Gastrocnemius medialis (tissue), 4 donors: ENCODE measurements at regions not wholly inside any gene's neighbourhood (a gene's known extent, or its start where the extent isn't known, plus 50 kb on each side); places are given as distances from the start of the nearest gene placed in this dataset.
"Not testable (repeated sequence)": the region's sequence is repeated elsewhere in the genome, so short reads cannot be mapped to it uniquely, and the experiment has no call there.

Experiments used
- ATAC-seq, 2 donors: fragments of 150-250 bp; one replicate each; pipeline ENCODE4 v1.9.1; 2016
- DNase-seq, 2 donors: peaks; one replicate each; pipeline ENCODE4 v3.0.0-alpha.2; 2019
- H3K27ac ChIP-seq, 4 donors: fragments of 200-600 bp; sonication (generic); 1 replicate in 1 of 4; 2 replicates in 3 of 4; pipeline ENCODE4 v1.5.1; 2016 to 2018; ENCODE audit warnings: mild to moderate bottlenecking in 2 of 4, moderate library complexity in 1 of 4
- H3K27me3 ChIP-seq, 3 donors: fragments of 200-600 bp; sonication (generic) in 2 of 3; 1 replicate in 1 of 3; 2 replicates in 2 of 3; pipeline versions ENCODE4 v1.5.1 to v1.6.0; 2016 to 2019; ENCODE audit warnings: mild to moderate bottlenecking in 1 of 3, moderate library complexity in 1 of 3
- H3K36me3 ChIP-seq, 2 donors: fragments of 200-600 bp; sonication (generic) in 1 of 2; one replicate each; pipeline ENCODE4 v1.5.1; 2017 to 2018
- H3K4me1 ChIP-seq, 2 donors: fragments of 200-600 bp; sonication (generic) in 1 of 2; one replicate each; pipeline ENCODE4 v1.5.1; 2016 to 2017; ENCODE audit warnings: mild to moderate bottlenecking in 2 of 2
- H3K4me3 ChIP-seq, 4 donors: fragments of 200-600 bp; sonication (generic) in 3 of 4; 1 replicate in 1 of 4; 2 replicates in 3 of 4; pipeline ENCODE4 v1.5.1; 2016 to 2019; ENCODE audit warnings: mild to moderate bottlenecking in 2 of 4
- H3K9me3 ChIP-seq, 3 donors: fragments of 200-600 bp; sonication (generic) in 2 of 3; 1 replicate in 1 of 3; 2 replicates in 2 of 3; pipeline ENCODE4 v1.5.1; 2016 to 2019
- CTCF ChIP-seq, 5 experiments: fragments of 450-650 bp in 3 of 5; fragments of 200-600 bp in 2 of 5; sonication (generic) in 2 of 5; IDR thresholded peaks in 4 of 5; conservative IDR thresholded peaks in 1 of 5; 1 replicate in 4 of 5; 2 replicates in 1 of 5; pipeline ENCODE4 v1.5.1; 2016 to 2019; ENCODE audit warnings: antibody characterized with exemption in 5 of 5, mild to moderate bottlenecking in 3 of 5, moderate library complexity in 3 of 5
- POLR2A ChIP-seq, 2 donors: fragments of 450-650 bp; IDR thresholded peaks; one replicate each; pipeline ENCODE4 v1.6.1; 2017; ENCODE audit warnings: antibody characterized with exemption in 2 of 2, mild to moderate bottlenecking in 2 of 2, moderate library complexity in 2 of 2
- in situ Hi-C, 4 donors: fragments of 200-750 bp; cut with MboI; loops; one replicate each; pipeline versions ENCODE4 v1.15.0 to v1.8.0; 2017; ENCODE audit warnings: low sequenced_read_pairs in 4 of 4
- intact Hi-C: fragments of 100-400 bp; cut with DNase I; formaldehyde crosslinking; loops from one replicate; pipeline ENCODE4 v1.15.1; 2023; ENCODE audit warnings: low total_unique reads

- H3K4me1 ChIP-seq, H3K4me3 ChIP-seq, in situ Hi-C loops, H3K27ac ChIP-seq, H3K9me3 ChIP-seq, intact Hi-C loops, DNase-seq, H3K27me3 ChIP-seq, H3K36me3 ChIP-seq, ATAC-seq: not testable (repeated sequence)
- TF ChIP-seq CTCF (IDR thresholded peaks at IDR 0.05 in 4 of 5, conservative IDR thresholded peaks at IDR 0.05 in 1 of 5), result peak in 1 of 5 experiments; percentile 18
Observed at GRCh38 chr10:38390725-38391124, 296.6 kb downstream of the ZNF37A start.

- in situ Hi-C loops, ATAC-seq, H3K27ac ChIP-seq, H3K4me1 ChIP-seq, H3K36me3 ChIP-seq, H3K27me3 ChIP-seq, DNase-seq, H3K9me3 ChIP-seq, H3K4me3 ChIP-seq, intact Hi-C loops: not testable (repeated sequence)
Observed at GRCh38 chr10:38395465-38395864, 301.3 kb downstream of the ZNF37A start.

GRCh38 chr10:38396178-38396954 is 302.2 kb downstream of the ZNF37A start:
- H3K9me3 ChIP-seq, in situ Hi-C loops, intact Hi-C loops, H3K4me3 ChIP-seq, H3K36me3 ChIP-seq, DNase-seq, H3K27me3 ChIP-seq, ATAC-seq, H3K4me1 ChIP-seq, H3K27ac ChIP-seq: not testable (repeated sequence)

- in situ Hi-C loops, DNase-seq, ATAC-seq, H3K9me3 ChIP-seq, H3K27me3 ChIP-seq, H3K36me3 ChIP-seq, H3K4me1 ChIP-seq: not testable (repeated sequence)
- intact Hi-C loops, result loop anchor here (10.0 kb wide), 1 partner anchor 387 kb away; the partner anchor contains the start of gene ZNF33A
- Histone ChIP-seq H3K4me3 (peak overlapping the region in 1 of 4 donors; percentile 78), H3K27ac (peak overlapping the region in 2 of 4 donors; percentile 90 to 95)
Observed at GRCh38 chr10:38401565-38401964, 307.4 kb downstream of the ZNF37A start.

GRCh38 chr10:38402442-38403346 is 308.6 kb downstream of the ZNF37A start:
- H3K4me1 ChIP-seq, H3K36me3 ChIP-seq, H3K9me3 ChIP-seq, in situ Hi-C loops, H3K27me3 ChIP-seq: not testable (repeated sequence)
- intact Hi-C loops, result loop anchor here (10.0 kb wide), 1 partner anchor 388 kb away; the partner anchor contains the start of gene ZNF33A
- Histone ChIP-seq H3K4me3 (peak overlapping the region; percentile 65 to 92 (median 78)), H3K27ac (peak overlapping the region; percentile 93 to 98 (median 93))
- peak; percentile 89 to 95 for DNase-seq
- ATAC-seq, result peak; percentile 100
- peak in 1 of 5 experiments; percentile 9 for TF ChIP-seq CTCF (IDR thresholded peaks at IDR 0.05 in 4 of 5, conservative IDR thresholded peaks at IDR 0.05 in 1 of 5)
- peak; percentile 39 to 49 for TF ChIP-seq POLR2A (IDR thresholded peaks at IDR 0.05)
